Left ventricle myocardium inferior (tissue), 1 donor: ENCODE measurements at regions not wholly inside any gene's neighbourhood (a gene's known extent, or its start where the extent isn't known, plus 50 kb on each side); places are given as distances from the start of the nearest gene placed in this dataset.

Experiments
- DNase-seq: peaks from one replicate; pipeline ENCODE4 v3.0.0-alpha.2; 2020
- H3K27ac ChIP-seq: fragments of 200-600 bp; replicated peaks from 2 replicates; pipeline ENCODE4 v1.8.0; 2021
- H3K27me3 ChIP-seq: fragments of 200-600 bp; 2 replicates; pipeline ENCODE4 v1.8.0; 2021; ENCODE audit warnings: low read depth
- H3K36me3 ChIP-seq: fragments of 200-600 bp; 2 replicates; pipeline ENCODE4 v1.8.0; 2021
- H3K4me1 ChIP-seq: fragments of 200-600 bp; 2 replicates; pipeline ENCODE4 v1.8.0; 2021
- H3K4me3 ChIP-seq: fragments of 200-600 bp; 2 replicates; pipeline ENCODE4 v1.8.0; 2021; ENCODE audit warnings: mild to moderate bottlenecking, moderate library complexity
- H3K9me3 ChIP-seq: fragments of 200-600 bp; replicated peaks from 2 replicates; pipeline ENCODE4 v1.8.0; 2021
- intact Hi-C: fragments of 100-400 bp; cut with micrococcal nuclease; formaldehyde crosslinking; loops from one replicate; pipeline ENCODE4 v1.11.0; 2022
- TF ChIP-seq, protein P1 (sequence below): fragments of 200-600 bp; IDR thresholded peaks from 2 replicates; pipeline ENCODE4 v1.8.0; 2021; ENCODE audit warnings: antibody characterized with exemption, mild to moderate bottlenecking, borderline replicate concordance
- donor health status: DM: no; HTN: yes; CAD: no; lungs with severe emphysema.

DNA sequence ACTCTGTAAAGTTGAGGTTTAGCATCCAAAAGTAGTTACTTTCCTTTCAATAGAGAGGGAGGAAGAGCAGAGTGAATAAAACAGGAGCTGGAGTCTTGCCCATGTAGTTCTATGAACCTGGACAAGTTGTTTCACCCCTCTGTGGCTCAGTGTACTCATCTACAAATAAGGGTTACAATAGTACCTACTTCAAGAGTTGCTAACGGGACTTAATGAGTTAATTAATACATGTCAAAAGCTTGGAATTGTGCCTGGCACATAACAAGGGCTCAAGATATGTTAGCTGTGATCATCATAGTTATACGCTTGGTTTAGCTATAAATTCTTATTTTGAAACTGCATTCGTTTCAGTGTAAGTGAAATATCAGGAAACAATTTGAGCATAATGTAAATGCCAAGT lies 388.5 kb upstream of the THBS1 start:
- H3K4me1 ChIP-seq: no peaks in the 10 kb centered on the region
- H3K4me3 ChIP-seq: no peak overlapping the region
- no peak for DNase-seq
- H3K36me3 ChIP-seq: no peaks in the 10 kb centered on the region
- intact Hi-C loops: no loop called here
- H3K27ac ChIP-seq: no peak overlapping the region
- no peaks in the 10 kb centered on the region for H3K27me3 ChIP-seq
- H3K9me3 ChIP-seq: no peaks in the 10 kb centered on the region
- TF ChIP-seq, protein P1, sequence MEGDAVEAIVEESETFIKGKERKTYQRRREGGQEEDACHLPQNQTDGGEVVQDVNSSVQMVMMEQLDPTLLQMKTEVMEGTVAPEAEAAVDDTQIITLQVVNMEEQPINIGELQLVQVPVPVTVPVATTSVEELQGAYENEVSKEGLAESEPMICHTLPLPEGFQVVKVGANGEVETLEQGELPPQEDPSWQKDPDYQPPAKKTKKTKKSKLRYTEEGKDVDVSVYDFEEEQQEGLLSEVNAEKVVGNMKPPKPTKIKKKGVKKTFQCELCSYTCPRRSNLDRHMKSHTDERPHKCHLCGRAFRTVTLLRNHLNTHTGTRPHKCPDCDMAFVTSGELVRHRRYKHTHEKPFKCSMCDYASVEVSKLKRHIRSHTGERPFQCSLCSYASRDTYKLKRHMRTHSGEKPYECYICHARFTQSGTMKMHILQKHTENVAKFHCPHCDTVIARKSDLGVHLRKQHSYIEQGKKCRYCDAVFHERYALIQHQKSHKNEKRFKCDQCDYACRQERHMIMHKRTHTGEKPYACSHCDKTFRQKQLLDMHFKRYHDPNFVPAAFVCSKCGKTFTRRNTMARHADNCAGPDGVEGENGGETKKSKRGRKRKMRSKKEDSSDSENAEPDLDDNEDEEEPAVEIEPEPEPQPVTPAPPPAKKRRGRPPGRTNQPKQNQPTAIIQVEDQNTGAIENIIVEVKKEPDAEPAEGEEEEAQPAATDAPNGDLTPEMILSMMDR: no peak

DNA sequence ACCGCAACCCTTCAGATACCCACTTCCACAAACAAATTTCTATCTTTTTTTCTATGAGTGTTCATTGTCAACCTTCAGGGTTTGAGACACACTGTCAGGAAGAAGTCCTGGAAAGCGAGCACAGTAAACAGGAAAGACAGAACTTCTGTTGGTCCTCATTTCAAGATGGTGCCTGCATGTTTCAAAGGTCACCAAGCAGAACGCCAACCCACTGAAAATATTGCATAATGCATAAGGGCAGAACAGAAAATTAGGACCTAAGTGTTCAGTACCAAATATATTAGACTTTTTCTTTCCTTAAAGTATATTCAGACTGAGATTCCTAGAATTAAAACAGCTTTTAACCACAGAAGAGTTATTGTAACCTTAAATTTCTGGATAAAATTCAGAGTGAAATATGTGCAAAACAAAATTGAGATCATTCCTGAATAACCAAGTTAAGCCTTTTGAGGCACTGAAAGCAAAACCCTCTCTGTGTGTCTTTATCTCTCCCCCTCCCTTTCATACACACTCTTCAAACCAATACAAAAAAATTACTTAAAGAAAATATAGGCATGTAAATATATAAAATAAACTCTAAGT lies 387.8 kb upstream of the THBS1 start:
- Histone ChIP-seq H3K27ac (no peak overlapping the region), H3K36me3 (no peaks in the 10 kb centered on the region), H3K27me3 (no peaks in the 10 kb centered on the region), H3K9me3 (no peaks in the 10 kb centered on the region), H3K4me3 (no peak overlapping the region), H3K4me1 (no peaks in the 10 kb centered on the region)
- intact Hi-C loops: no loop called here
- no peak for DNase-seq
- TF ChIP-seq, protein P1: no peak

DNA sequence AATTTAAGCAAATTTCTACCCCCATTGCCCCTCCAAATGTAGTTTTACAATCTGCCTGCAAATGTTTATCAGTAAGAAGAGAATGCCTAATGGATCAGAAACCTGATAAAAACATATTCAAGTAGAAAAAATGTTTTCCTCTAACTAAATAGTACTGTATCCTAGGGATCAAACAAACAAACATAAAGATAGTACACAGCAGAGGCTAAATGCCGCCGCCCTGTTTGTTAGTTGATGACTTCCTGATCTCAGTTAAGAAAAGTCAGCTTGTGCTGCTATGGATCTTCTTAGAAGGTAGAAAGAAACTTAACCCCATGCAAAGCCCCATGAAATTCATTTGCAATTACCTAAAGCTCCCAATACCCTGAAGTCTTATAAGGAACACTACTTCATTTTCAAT lies 387.3 kb upstream of the THBS1 start:
- Histone ChIP-seq H3K9me3 (no peaks in the 10 kb centered on the region), H3K4me3 (no peak overlapping the region), H3K27ac (no peak overlapping the region), H3K36me3 (no peaks in the 10 kb centered on the region), H3K4me1 (no peaks in the 10 kb centered on the region), H3K27me3 (no peaks in the 10 kb centered on the region)
- no peak for DNase-seq
- TF ChIP-seq, protein P1: no peak
- intact Hi-C loops: no loop called here

DNA sequence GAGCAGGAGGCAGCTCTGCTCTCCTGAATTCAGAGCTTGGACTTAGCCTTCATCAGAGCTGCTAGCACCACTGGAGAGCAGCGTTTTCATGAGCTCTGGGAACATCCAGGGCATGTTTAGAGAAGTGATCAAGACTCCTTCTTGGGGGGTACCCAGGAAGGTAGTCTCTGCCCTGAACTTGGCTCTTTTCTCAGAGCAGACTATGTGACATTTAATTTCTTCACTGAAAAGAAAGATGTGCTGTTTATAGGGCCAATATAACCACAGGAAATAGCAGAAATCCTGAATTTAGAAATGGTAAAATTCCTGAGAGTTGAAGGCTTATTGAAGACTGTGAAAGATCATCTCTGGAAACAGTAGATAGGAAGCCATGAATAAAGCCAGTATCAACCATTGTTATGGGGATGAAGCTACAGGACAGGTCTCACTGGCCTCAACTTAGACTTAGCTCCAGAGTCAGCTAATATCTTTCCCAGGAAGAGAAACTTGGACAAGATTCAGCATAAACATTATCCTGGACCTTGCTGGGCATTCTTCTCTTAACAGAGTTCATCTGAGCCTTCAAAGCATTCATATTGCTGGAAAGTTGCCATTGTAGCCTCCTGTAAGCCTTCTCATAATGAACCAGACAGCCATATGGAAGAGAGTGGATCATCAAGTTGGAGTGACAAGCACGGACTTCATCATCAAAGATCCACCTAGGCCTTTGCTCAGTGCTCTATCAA lies 386.6 kb upstream of the THBS1 start:
- intact Hi-C loops: no loop called here

DNA sequence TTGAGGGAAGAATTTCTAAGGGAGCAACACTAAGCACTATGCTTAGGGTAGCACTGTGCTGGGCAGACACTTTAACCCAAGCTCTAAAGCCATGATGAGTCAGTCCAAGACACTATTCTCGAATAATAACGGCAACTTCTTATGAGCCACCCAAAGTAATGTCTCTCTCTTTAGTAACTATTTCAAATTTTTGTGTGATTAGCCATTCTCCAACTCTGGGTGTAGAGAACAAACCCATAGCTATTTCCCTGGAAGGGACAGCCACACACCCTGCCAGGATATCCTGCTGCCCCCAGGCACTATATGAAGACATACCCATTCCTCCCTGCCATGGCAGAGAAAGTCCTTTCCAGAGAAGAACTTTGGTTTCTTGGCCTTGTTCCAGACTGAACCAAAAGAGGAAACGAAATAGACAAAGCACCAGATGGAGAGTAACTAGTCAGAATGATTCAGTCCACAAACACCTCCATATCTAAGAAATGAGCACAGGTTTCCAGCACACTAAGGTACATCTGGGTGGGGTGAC lies 384.9 kb upstream of the THBS1 start:
- intact Hi-C loops: no loop called here
- TF ChIP-seq, protein P1: no peak
- no peak for DNase-seq

More for the DNA sequence above, 386.6 kb upstream of the THBS1 start:
- DNase-seq: no peak
- no peak overlapping the region for H3K27ac ChIP-seq
- no peak overlapping the region for H3K4me3 ChIP-seq
- H3K27me3 ChIP-seq: no peaks in the 10 kb centered on the region
- TF ChIP-seq, protein P1: no peak
- no peaks in the 10 kb centered on the region for H3K9me3 ChIP-seq
- H3K4me1 ChIP-seq: peaks cover 5% of the 10 kb centered on the region
- no peaks in the 10 kb centered on the region for H3K36me3 ChIP-seq

More for the DNA sequence above, 384.9 kb upstream of the THBS1 start:
- Histone ChIP-seq H3K36me3 (no peaks in the 10 kb centered on the region), H3K27me3 (no peaks in the 10 kb centered on the region), H3K4me1 (peaks cover 9% of the 10 kb centered on the region), H3K9me3 (no peaks in the 10 kb centered on the region), H3K4me3 (no peak overlapping the region), H3K27ac (no peak overlapping the region)
